Mammary epithelial cell (primary cell): ENCODE measurements at regions not wholly inside any gene's neighbourhood (a gene's known extent, or its start where the extent isn't known, plus 50 kb on each side); places are given as distances from the start of the nearest gene placed in this dataset.

Experiments
- CTCF ChIP-seq, 2 donors: IDR thresholded peaks in 1 of 2; conservative IDR thresholded peaks in 1 of 2; 2 replicates each; pipeline ENCODE4 v1.5.1; 2011 to 2012; ENCODE audit warnings: inconsistent platforms in 2 of 2, low read length in 2 of 2, mild to moderate bottlenecking in 2 of 2, control low read depth in 1 of 2, low read depth in 1 of 2; ENCODE audit not compliant: insufficient read depth in 1 of 2; ENCODE audit errors: extremely low read depth in 1 of 2
- EZH2 ChIP-seq: IDR thresholded peaks from 2 replicates; pipeline ENCODE4 v1.6.1; 2012; ENCODE audit warnings: low read length, inconsistent platforms, borderline replicate concordance

- TF ChIP-seq CTCF (conservative IDR thresholded peaks at IDR 0.05 in 1 of 2, IDR thresholded peaks at IDR 0.05 in 1 of 2; ENCODE audit: extremely low read depth in 1 of 2, insufficient read depth in 1 of 2, low read depth in 1 of 2, low read length in 2 of 2) (no peak), EZH2 (no peak)
Observed at GRCh38 chr2:145041706-145042105, 521.8 kb upstream of the ZEB2 start.
